Upper lobe of right lung (tissue), 1 donor: ENCODE measurements at regions not wholly inside any gene's neighbourhood (a gene's known extent, or its start where the extent isn't known, plus 50 kb on each side); places are given as distances from the start of the nearest gene placed in this dataset.
"Not testable (repeated sequence)": the region's sequence is repeated elsewhere in the genome, so short reads cannot be mapped to it uniquely, and the experiment has no call there.

Experiments used
- ATAC-seq: fragments of 200-7000 bp; cut with Tn5 transposase; one replicate; pipeline ENCODE4 v1.9.1; 2020; ENCODE audit warnings: mild to moderate bottlenecking, moderate library complexity
- DNase-seq: peaks from one replicate; pipeline ENCODE4 v3.0.0-alpha.2; 2020
- H3K27ac ChIP-seq: fragments of 200-600 bp; one replicate; pipeline ENCODE4 v1.8.0; 2022
- H3K27me3 ChIP-seq: fragments of 200-600 bp; one replicate; pipeline ENCODE4 v1.8.0; 2022; ENCODE audit warnings: mild to moderate bottlenecking
- H3K36me3 ChIP-seq: fragments of 200-600 bp; one replicate; pipeline ENCODE4 v1.8.0; 2022
- H3K4me1 ChIP-seq: fragments of 200-600 bp; one replicate; pipeline ENCODE4 v1.8.0; 2022
- H3K4me3 ChIP-seq: fragments of 200-600 bp; one replicate; pipeline ENCODE4 v1.8.0; 2022; ENCODE audit warnings: mild to moderate bottlenecking
- H3K9me3 ChIP-seq: fragments of 200-600 bp; one replicate; pipeline ENCODE4 v1.8.0; 2022
- intact Hi-C: fragments of 100-400 bp; cut with DNase I; formaldehyde crosslinking; loops from one replicate; pipeline ENCODE4 v1.11.0; 2022
- TF ChIP-seq, protein P1 (sequence below): fragments of 200-600 bp; IDR thresholded peaks from one replicate; pipeline ENCODE4 v1.8.0; 2022; ENCODE audit warnings: antibody characterized with exemption
- donor health status: DM: no; HTN: yes; CAD: no; lungs with severe emphysema.

- DNase-seq = no peak
- intact Hi-C loops = no loop called here
- no peaks in the 10 kb centered on the region for H3K9me3 ChIP-seq
- TF ChIP-seq, protein P1, sequence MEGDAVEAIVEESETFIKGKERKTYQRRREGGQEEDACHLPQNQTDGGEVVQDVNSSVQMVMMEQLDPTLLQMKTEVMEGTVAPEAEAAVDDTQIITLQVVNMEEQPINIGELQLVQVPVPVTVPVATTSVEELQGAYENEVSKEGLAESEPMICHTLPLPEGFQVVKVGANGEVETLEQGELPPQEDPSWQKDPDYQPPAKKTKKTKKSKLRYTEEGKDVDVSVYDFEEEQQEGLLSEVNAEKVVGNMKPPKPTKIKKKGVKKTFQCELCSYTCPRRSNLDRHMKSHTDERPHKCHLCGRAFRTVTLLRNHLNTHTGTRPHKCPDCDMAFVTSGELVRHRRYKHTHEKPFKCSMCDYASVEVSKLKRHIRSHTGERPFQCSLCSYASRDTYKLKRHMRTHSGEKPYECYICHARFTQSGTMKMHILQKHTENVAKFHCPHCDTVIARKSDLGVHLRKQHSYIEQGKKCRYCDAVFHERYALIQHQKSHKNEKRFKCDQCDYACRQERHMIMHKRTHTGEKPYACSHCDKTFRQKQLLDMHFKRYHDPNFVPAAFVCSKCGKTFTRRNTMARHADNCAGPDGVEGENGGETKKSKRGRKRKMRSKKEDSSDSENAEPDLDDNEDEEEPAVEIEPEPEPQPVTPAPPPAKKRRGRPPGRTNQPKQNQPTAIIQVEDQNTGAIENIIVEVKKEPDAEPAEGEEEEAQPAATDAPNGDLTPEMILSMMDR = no peak
- H3K4me1 ChIP-seq = no peaks in the 10 kb centered on the region
- H3K4me3 ChIP-seq = no peak overlapping the region
- no peak overlapping the region for H3K27ac ChIP-seq
- no peaks in the 10 kb centered on the region for H3K27me3 ChIP-seq
- no peak for ATAC-seq
- no peaks in the 10 kb centered on the region for H3K36me3 ChIP-seq
Observed at GRCh38 chr3:35305406-35305805, 333.9 kb upstream of the ARPP21 start.

- Histone ChIP-seq H3K27me3 (no peaks in the 10 kb centered on the region), H3K4me1 (no peaks in the 10 kb centered on the region), H3K4me3 (no peak overlapping the region), H3K36me3 (no peaks in the 10 kb centered on the region), H3K27ac (no peak overlapping the region), H3K9me3 (no peaks in the 10 kb centered on the region)
- ATAC-seq (no peak), DNase-seq (no peak)
- TF ChIP-seq, protein P1 = no peak
- intact Hi-C loops = no loop called here
Observed at GRCh38 chr3:35307296-35307695, 332.0 kb upstream of the ARPP21 start.

DNA sequence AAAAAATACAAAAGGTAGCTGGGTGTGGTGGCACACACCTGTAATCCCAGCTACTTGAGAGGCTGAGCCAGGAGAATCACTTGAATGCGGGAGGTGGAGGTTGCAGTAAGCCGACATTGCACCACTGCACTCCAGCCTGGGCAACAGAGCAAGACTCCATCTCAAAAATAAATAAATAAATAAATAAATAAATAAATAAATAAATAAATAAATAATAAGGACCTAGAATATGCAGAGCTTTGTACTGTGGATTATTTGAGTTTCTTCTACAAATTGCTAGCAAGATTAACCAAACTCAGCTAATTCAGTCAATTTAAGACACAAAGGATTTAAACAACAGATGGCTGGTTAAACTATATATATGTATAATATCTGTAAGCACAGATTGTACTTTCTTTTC is 322.5 kb upstream of the ARPP21 start:
- not testable (repeated sequence) for ATAC-seq, DNase-seq

DNA sequence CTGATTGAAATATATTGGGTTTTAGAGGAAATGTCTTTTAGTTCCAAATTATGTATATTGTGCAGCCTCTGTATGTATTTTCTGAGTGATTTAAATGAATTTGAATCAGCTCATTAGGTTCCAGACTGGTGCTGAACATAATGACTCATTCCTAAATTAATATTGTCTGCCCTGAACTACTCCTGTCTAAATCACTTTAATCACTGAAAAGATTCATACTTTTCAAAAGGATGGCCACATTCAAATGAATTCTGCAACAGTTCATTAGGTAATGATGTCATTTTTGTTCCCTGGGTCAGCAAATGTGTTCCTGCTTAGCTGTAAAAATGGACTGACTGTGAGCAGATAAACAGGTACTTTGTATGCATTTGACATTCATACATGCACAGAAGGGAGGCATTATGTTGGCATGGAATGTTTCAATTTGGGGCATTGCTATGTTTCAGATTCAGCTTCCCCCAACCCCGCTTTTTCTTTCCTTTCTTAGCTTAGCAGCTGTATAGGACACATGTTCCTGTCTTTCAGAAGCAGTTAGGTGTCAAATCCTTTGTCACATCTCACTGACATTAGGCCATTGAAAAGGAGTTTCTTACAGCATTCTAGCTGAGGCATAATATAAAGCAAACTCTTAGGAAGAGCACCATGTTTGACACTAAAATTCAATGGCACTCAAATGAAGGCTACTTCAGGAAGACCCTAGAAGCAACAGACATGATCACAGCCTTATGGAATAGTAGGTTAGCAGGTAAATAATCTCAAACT is 318.5 kb upstream of the ARPP21 start:
- H3K4me3 ChIP-seq = no peak overlapping the region
- TF ChIP-seq, protein P1 = no peak
- no peaks in the 10 kb centered on the region for H3K4me1 ChIP-seq
- H3K36me3 ChIP-seq = no peaks in the 10 kb centered on the region
- ATAC-seq = no peak
- no peaks in the 10 kb centered on the region for H3K27me3 ChIP-seq
- H3K9me3 ChIP-seq = no peaks in the 10 kb centered on the region
- no peak overlapping the region for H3K27ac ChIP-seq
- intact Hi-C loops = no loop called here
- DNase-seq = no peak

More for the DNA sequence above, 322.5 kb upstream of the ARPP21 start:
- intact Hi-C loops, H3K4me1 ChIP-seq, H3K27me3 ChIP-seq, H3K4me3 ChIP-seq, H3K9me3 ChIP-seq, H3K27ac ChIP-seq, H3K36me3 ChIP-seq: not testable (repeated sequence)

GRCh38 chr3:35322070-35322469 is 317.3 kb upstream of the ARPP21 start:
- H3K36me3 ChIP-seq = no peaks in the 10 kb centered on the region
- TF ChIP-seq, protein P1 = no peak
- intact Hi-C loops = no loop called here
- H3K27me3 ChIP-seq = no peaks in the 10 kb centered on the region
- H3K4me3 ChIP-seq = no peak overlapping the region
- H3K9me3 ChIP-seq = no peaks in the 10 kb centered on the region
- H3K4me1 ChIP-seq = no peaks in the 10 kb centered on the region
- no peak overlapping the region for H3K27ac ChIP-seq
- no peak for DNase-seq
- no peak for ATAC-seq

GRCh38 chr3:35335703-35336102 is 303.6 kb upstream of the ARPP21 start:
- Histone ChIP-seq H3K4me1 (no peaks in the 10 kb centered on the region), H3K9me3 (no peaks in the 10 kb centered on the region), H3K27ac (no peak overlapping the region), H3K4me3 (no peak overlapping the region), H3K36me3 (no peaks in the 10 kb centered on the region), H3K27me3 (no peaks in the 10 kb centered on the region)
- ATAC-seq (no peak), DNase-seq (no peak)
- intact Hi-C loops = no loop called here
- TF ChIP-seq, protein P1 = no peak
